HUES6 (cell line): ENCODE measurements at regions not wholly inside any gene's neighbourhood (a gene's known extent, or its start where the extent isn't known, plus 50 kb on each side); places are given as distances from the start of the nearest gene placed in this dataset.
"Not testable (repeated sequence)": the region's sequence is repeated elsewhere in the genome, so short reads cannot be mapped to it uniquely, and the experiment has no call there.

Experiments
- H3K27ac ChIP-seq: 2 replicates; pipeline ENCODE4 v1.7.0; 2013; ENCODE audit warnings: low read depth, mild to moderate bottlenecking, low read length, inconsistent platforms
- H3K27me3 ChIP-seq: 2 replicates; pipeline ENCODE4 v1.6.1; 2013; ENCODE audit warnings: low read length; ENCODE audit not compliant: control insufficient read depth, insufficient read depth
- H3K36me3 ChIP-seq: 2 replicates; pipeline ENCODE4 v1.6.1; 2013; ENCODE audit warnings: low read length; ENCODE audit not compliant: control insufficient read depth, insufficient read depth
- H3K4me1 ChIP-seq: 2 replicates; pipeline ENCODE4 v1.6.1; 2013; ENCODE audit warnings: low read length; ENCODE audit not compliant: control insufficient read depth, insufficient read depth
- H3K4me3 ChIP-seq: 2 replicates; pipeline ENCODE4 v1.5.1; 2013; ENCODE audit warnings: low read depth, low read length
- H3K9ac ChIP-seq: one replicate; pipeline ENCODE4 v1.6.1; 2013; ENCODE audit warnings: mild to moderate bottlenecking, low read length
- H3K9me3 ChIP-seq: 2 replicates; pipeline ENCODE4 v1.6.1; 2013; ENCODE audit warnings: low read depth, low read length; ENCODE audit not compliant: control insufficient read depth, insufficient read depth

GRCh38 chr2:239817468-239818031 is 207.6 kb downstream of the NDUFA10 start:
- not testable (repeated sequence) for H3K36me3 ChIP-seq, H3K27ac ChIP-seq, H3K4me1 ChIP-seq, H3K27me3 ChIP-seq, H3K4me3 ChIP-seq, H3K9me3 ChIP-seq, H3K9ac ChIP-seq

GRCh38 chr2:239816576-239817467 is 208.3 kb downstream of the NDUFA10 start:
- H3K9ac ChIP-seq = no peak overlapping the region
- no peak overlapping the region for H3K27ac ChIP-seq
- H3K27me3 ChIP-seq = peaks cover 8% of the 10 kb centered on the region; the same call in 1 of the 2 replicates
- H3K4me3 ChIP-seq = no peak overlapping the region
- no peaks in the 10 kb centered on the region for H3K9me3 ChIP-seq
- H3K36me3 ChIP-seq = no peaks in the 10 kb centered on the region
- no peaks in the 10 kb centered on the region; the same call in 1 of the 2 replicates for H3K4me1 ChIP-seq

- Histone ChIP-seq H3K27ac (no peak overlapping the region), H3K4me3 (no peak overlapping the region), H3K9ac (no peak overlapping the region), H3K4me1 (no peaks in the 10 kb centered on the region; the same call in 1 of the 2 replicates), H3K9me3 (no peaks in the 10 kb centered on the region), H3K27me3 (no peaks in the 10 kb centered on the region), H3K36me3 (no peaks in the 10 kb centered on the region)
Measured at GRCh38 chr2:239815671-239816070, 209.5 kb downstream of the NDUFA10 start.

- H3K27me3 ChIP-seq = no peaks in the 10 kb centered on the region
- no peaks in the 10 kb centered on the region for H3K9me3 ChIP-seq
- H3K4me1 ChIP-seq = no peaks in the 10 kb centered on the region; the same call in 1 of the 2 replicates
Measured at GRCh38 chr2:239814861-239815601, 210.1 kb downstream of the NDUFA10 start.

GRCh38 chr2:239814116-239814860 is 210.9 kb downstream of the NDUFA10 start:
- Histone ChIP-seq H3K4me3 (no peak overlapping the region), H3K9ac (no peak overlapping the region), H3K4me1 (no peaks in the 10 kb centered on the region; the same call in 1 of the 2 replicates), H3K36me3 (no peaks in the 10 kb centered on the region), H3K27ac (no peak overlapping the region), H3K27me3 (no peaks in the 10 kb centered on the region), H3K9me3 (no peaks in the 10 kb centered on the region)

More at GRCh38 chr2:239814861-239815601, 210.1 kb downstream of the NDUFA10 start:
- no peak overlapping the region for H3K27ac ChIP-seq
- no peak overlapping the region for H3K4me3 ChIP-seq
- H3K36me3 ChIP-seq = no peaks in the 10 kb centered on the region
- H3K9ac ChIP-seq = no peak overlapping the region

GRCh38 chr2:239813261-239814115 is 211.7 kb downstream of the NDUFA10 start:
- no peak overlapping the region for H3K4me3 ChIP-seq
- no peak overlapping the region for H3K27ac ChIP-seq
- no peaks in the 10 kb centered on the region for H3K36me3 ChIP-seq
- H3K27me3 ChIP-seq = no peaks in the 10 kb centered on the region
- H3K9me3 ChIP-seq = no peaks in the 10 kb centered on the region
- H3K4me1 ChIP-seq = no peaks in the 10 kb centered on the region; the same call in 1 of the 2 replicates
- no peak overlapping the region for H3K9ac ChIP-seq

GRCh38 chr2:239811806-239812560 is 213.2 kb downstream of the NDUFA10 start:
- Histone ChIP-seq H3K4me1 (no peaks in the 10 kb centered on the region; the same call in 1 of the 2 replicates), H3K27ac (no peak overlapping the region), H3K27me3 (no peaks in the 10 kb centered on the region), H3K9me3 (no peaks in the 10 kb centered on the region; the same call in 1 of the 2 replicates), H3K36me3 (no peaks in the 10 kb centered on the region), H3K9ac (no peak overlapping the region), H3K4me3 (no peak overlapping the region)

- Histone ChIP-seq H3K9ac (no peak overlapping the region), H3K4me1 (no peaks in the 10 kb centered on the region; the same call in 1 of the 2 replicates), H3K4me3 (no peak overlapping the region), H3K9me3 (no peaks in the 10 kb centered on the region; the same call in 1 of the 2 replicates), H3K36me3 (no peaks in the 10 kb centered on the region), H3K27me3 (no peaks in the 10 kb centered on the region), H3K27ac (no peak overlapping the region)
Measured at GRCh38 chr2:239811111-239811781, 213.9 kb downstream of the NDUFA10 start.

- no peak overlapping the region for H3K27ac ChIP-seq
- no peak overlapping the region for H3K4me3 ChIP-seq
- H3K36me3 ChIP-seq = no peaks in the 10 kb centered on the region
- no peaks in the 10 kb centered on the region for H3K27me3 ChIP-seq
- H3K9me3 ChIP-seq = no peaks in the 10 kb centered on the region; the same call in 1 of the 2 replicates
- H3K9ac ChIP-seq = no peak overlapping the region
- no peaks in the 10 kb centered on the region; the same call in 1 of the 2 replicates for H3K4me1 ChIP-seq
Measured at GRCh38 chr2:239809391-239809790, 215.8 kb downstream of the NDUFA10 start.
